ENCODE measurements at regions not wholly inside any gene's neighbourhood (a gene's known extent, or its start where the extent isn't known, plus 50 kb on each side); places are given as distances from the start of the nearest gene placed in this dataset.

DNA sequence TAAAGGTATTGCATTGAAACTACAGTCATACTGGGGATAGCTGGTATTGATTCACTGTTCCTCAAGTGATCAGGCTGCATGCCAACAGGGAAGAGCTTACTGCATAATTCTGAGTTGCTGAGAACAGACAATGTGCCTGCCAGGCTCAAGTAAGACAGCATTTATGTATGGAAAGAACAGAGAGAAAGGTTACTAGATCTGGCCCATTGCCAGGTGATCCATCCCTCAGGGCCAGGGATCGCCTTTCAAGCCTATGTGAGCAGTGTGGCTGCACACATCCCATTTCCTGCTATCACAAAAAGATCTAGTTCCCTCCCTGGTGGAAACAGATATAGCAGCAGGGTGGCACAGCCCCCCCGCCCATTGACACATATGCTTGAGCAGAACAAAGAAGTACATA is 254.0 kb downstream of the TMA16 start:
- TF ChIP-seq, protein P1, sequence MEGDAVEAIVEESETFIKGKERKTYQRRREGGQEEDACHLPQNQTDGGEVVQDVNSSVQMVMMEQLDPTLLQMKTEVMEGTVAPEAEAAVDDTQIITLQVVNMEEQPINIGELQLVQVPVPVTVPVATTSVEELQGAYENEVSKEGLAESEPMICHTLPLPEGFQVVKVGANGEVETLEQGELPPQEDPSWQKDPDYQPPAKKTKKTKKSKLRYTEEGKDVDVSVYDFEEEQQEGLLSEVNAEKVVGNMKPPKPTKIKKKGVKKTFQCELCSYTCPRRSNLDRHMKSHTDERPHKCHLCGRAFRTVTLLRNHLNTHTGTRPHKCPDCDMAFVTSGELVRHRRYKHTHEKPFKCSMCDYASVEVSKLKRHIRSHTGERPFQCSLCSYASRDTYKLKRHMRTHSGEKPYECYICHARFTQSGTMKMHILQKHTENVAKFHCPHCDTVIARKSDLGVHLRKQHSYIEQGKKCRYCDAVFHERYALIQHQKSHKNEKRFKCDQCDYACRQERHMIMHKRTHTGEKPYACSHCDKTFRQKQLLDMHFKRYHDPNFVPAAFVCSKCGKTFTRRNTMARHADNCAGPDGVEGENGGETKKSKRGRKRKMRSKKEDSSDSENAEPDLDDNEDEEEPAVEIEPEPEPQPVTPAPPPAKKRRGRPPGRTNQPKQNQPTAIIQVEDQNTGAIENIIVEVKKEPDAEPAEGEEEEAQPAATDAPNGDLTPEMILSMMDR (IDR thresholded peaks at IDR 0.05) = no peak
- TF ChIP-seq EZH2 (IDR thresholded peaks at IDR 0.05) = no peak
- no peak for TF ChIP-seq EZH2phosphoT487 (IDR thresholded peaks at IDR 0.05)
